CD4-positive, alpha-beta memory T cell (primary cell): ENCODE measurements at regions not wholly inside any gene's neighbourhood (a gene's known extent, or its start where the extent isn't known, plus 50 kb on each side); places are given as distances from the start of the nearest gene placed in this dataset.
"Not testable (repeated sequence)": the region's sequence is repeated elsewhere in the genome, so short reads cannot be mapped to it uniquely, and the experiment has no call there.

Experiments
- CTCF ChIA-PET: fragments of 350-600 bp; sonication (Branson Sonifier 250); formaldehyde crosslinking; loops from one replicate; lab custom pipeline; 2021; ENCODE audit warnings: inconsistent platforms; ENCODE audit not compliant: partially characterized antibody; lab: Charles Lee
- POLR2A ChIA-PET: fragments of 350-600 bp; sonication (Branson Sonifier 250); formaldehyde crosslinking; loops from one replicate; lab custom pipeline; 2021; ENCODE audit not compliant: partially characterized antibody; lab: Charles Lee
- DNase-seq, 5 donors: peaks; one replicate each; pipeline versions ENCODE4 v3.0.0 to v3.0.0-alpha.2; 2020 to 2022; ENCODE audit warnings: mixed read lengths in 1 of 5
- H3K27ac ChIP-seq: one replicate; pipeline ENCODE4 v1.7.0; 2013; ENCODE audit warnings: low read depth, low read length
- H3K27me3 ChIP-seq: 2 replicates; pipeline ENCODE4 v1.7.0; 2013; ENCODE audit warnings: mild to moderate bottlenecking, low read length, moderate library complexity; ENCODE audit not compliant: insufficient read depth
- H3K36me3 ChIP-seq: 2 replicates; pipeline ENCODE4 v1.7.0; 2013; ENCODE audit warnings: mild to moderate bottlenecking, low read length, moderate library complexity; ENCODE audit not compliant: insufficient read depth
- H3K4me1 ChIP-seq: 2 replicates; pipeline ENCODE4 v1.7.0; 2013; ENCODE audit warnings: mild to moderate bottlenecking, low read length, moderate library complexity; ENCODE audit not compliant: insufficient read depth
- H3K4me3 ChIP-seq, 2 donors: one replicate each; pipeline ENCODE4 v1.7.0; 2013; ENCODE audit warnings: low read length in 2 of 2, mild to moderate bottlenecking in 1 of 2
- H3K9me3 ChIP-seq, 2 donors: one replicate each; pipeline ENCODE4 v1.7.0; 2013; ENCODE audit warnings: low read length in 2 of 2, control low read depth in 1 of 2; ENCODE audit not compliant: control insufficient read depth in 1 of 2
- H3K27ac Mint-ChIP-seq, 7 donors: one replicate each; pipeline ENCODE4 v1.8.0; 2020 to 2021; ENCODE audit warnings: mixed read lengths in 7 of 7, mild to moderate bottlenecking in 6 of 7, inconsistent platforms in 3 of 7, moderate library complexity in 3 of 7
- H3K27me3 Mint-ChIP-seq, 2 donors: one replicate each; pipeline ENCODE4 v1.8.0; 2020 to 2021; ENCODE audit warnings: mixed read lengths in 2 of 2
- H3K36me3 Mint-ChIP-seq, 2 donors: one replicate each; pipeline ENCODE4 v1.8.0; 2020 to 2021; ENCODE audit warnings: mixed read lengths in 2 of 2, inconsistent platforms in 1 of 2, mild to moderate bottlenecking in 1 of 2
- H3K4me1 Mint-ChIP-seq, 4 donors: one replicate each; pipeline ENCODE4 v1.8.0; 2020 to 2021; ENCODE audit warnings: mixed read lengths in 4 of 4, mild to moderate bottlenecking in 1 of 4
- H3K4me3 Mint-ChIP-seq, 8 donors: one replicate each; pipeline ENCODE4 v1.8.0; 2020 to 2021; ENCODE audit warnings: mixed read lengths in 8 of 8, mild to moderate bottlenecking in 7 of 8, moderate library complexity in 6 of 8, inconsistent platforms in 3 of 8
- H3K9me3 Mint-ChIP-seq, 8 donors: one replicate each; pipeline ENCODE4 v1.8.0; 2020 to 2021; ENCODE audit warnings: mixed read lengths in 8 of 8, mild to moderate bottlenecking in 5 of 8, inconsistent platforms in 3 of 8, moderate library complexity in 1 of 8
- intact Hi-C: fragments of 100-400 bp; cut with micrococcal nuclease; formaldehyde crosslinking; loops from one replicate; pipeline ENCODE4 v1.15.1; 2023

DNA sequence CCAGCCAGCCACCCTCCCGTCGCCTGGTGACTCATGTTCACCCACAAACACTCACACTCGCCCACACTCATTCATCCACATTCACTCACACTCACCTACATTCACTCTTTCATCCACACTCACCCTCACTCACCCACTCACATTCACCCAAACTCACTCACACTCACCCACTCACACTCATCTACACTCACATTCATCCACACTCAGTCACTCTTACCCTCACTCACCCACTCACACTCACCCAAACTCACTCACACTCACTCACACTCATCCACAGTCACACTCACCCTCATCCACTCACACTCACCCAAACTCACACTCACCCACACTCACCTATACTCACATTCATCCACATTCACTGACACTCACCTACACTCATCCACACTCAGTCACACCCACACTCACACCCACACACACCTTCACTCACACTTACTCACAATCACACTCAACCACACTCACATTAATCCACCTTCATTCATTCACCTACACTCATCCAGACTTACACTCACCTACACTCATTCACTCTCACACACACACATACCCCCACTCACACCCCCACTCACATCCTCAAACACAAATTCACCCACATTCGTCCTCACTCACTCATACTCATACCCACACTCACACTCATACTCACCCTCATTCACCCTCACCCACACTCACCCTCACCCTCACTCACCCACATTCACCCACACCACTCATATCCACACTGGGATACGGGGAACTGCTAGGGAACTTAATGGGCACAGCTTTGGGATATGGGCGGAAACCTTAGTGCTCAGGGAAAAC, 2221.6 kb upstream of the AGA start:
- H3K4me1 ChIP-seq = no peaks in the 10 kb centered on the region
- DNase-seq = peak in 1 of 5 donors; percentile 7
- no peak overlapping the region for H3K4me3 ChIP-seq
- no peak overlapping the region for H3K27ac ChIP-seq
- H3K36me3 Mint-ChIP-seq = no peaks in the 10 kb centered on the region
- no peaks in the 10 kb centered on the region for H3K27me3 Mint-ChIP-seq
- no peaks in the 10 kb centered on the region for H3K36me3 ChIP-seq
- H3K27ac Mint-ChIP-seq = no peak overlapping the region
- H3K9me3 ChIP-seq = peaks cover 0 to 8% of the 10 kb centered on the region in 2 donors
- H3K9me3 Mint-ChIP-seq = peaks cover 4 to 26% (median 15%) of the 10 kb centered on the region in 8 donors
- H3K27me3 ChIP-seq = no peaks in the 10 kb centered on the region
- CTCF ChIA-PET = no interaction called here
- no peaks in the 10 kb centered on the region for H3K4me1 Mint-ChIP-seq
- POLR2A ChIA-PET = no interaction called here
- H3K4me3 Mint-ChIP-seq = peak overlapping the region in 1 of 8 donors; percentile 42
- intact Hi-C loops = no loop called here

DNA sequence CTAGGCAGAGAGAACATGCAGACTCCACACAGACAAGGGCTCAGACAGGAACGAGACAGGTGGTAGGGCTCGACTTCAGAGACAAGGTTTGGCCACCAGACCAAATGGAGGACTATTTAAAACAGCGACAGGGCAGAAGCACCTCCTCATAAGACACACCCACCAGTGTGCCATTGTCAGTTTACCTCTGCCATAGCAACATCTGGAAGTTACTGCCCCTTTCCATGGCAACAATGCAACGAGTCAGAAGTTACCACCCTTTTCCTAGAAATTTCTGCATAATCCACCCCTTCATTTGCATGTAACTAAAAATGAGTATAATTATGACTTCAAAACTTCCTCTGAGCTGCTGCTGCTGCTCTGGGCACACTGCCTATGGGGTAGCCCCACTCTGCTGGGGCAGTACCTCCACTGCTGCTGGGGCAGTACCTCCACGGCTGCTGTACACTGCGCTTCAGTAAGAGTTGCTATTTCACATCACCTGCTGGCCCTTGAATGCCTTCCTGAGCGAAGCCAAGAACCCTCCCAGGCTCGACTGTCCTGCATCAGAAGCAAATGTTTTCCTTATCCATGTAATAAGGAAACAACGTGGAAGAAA, 2222.3 kb upstream of the AGA start:
- H3K27ac Mint-ChIP-seq = peak overlapping the region in 1 of 7 donors; percentile 72
- POLR2A ChIA-PET = no interaction called here
- no peaks in the 10 kb centered on the region for H3K36me3 Mint-ChIP-seq
- Histone ChIP-seq H3K27me3 (no peaks in the 10 kb centered on the region), H3K4me3 (no peak overlapping the region), H3K4me1 (no peaks in the 10 kb centered on the region), H3K36me3 (no peaks in the 10 kb centered on the region), H3K27ac (no peak overlapping the region), H3K9me3 (peaks cover 0 to 8% of the 10 kb centered on the region in 2 donors)
- CTCF ChIA-PET = no interaction called here
- no peaks in the 10 kb centered on the region for H3K4me1 Mint-ChIP-seq
- H3K4me3 Mint-ChIP-seq = peak overlapping the region in 1 of 8 donors; percentile 42
- peaks cover 4 to 26% (median 16%) of the 10 kb centered on the region in 8 donors for H3K9me3 Mint-ChIP-seq
- intact Hi-C loops = no loop called here
- DNase-seq = no peak
- H3K27me3 Mint-ChIP-seq = no peaks in the 10 kb centered on the region

DNA sequence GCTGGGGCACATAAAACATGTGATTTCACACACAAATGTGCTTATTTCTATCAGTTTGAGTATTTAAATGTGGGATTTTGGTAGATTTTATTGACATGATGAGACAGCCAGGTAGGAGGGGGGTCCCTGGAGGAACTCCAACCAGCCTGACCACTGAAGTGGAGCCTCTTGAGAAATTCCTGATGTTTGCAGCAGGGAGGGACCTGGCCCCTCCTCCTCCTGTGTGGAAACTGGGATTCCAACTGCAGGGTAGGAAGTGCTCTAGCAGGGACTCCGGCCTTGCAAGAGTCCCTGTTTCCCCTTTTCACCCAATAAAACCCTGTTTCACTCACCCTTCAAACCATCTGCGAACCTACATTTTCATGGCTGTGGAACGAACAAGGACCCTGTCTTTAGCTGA, 2224.0 kb upstream of the AGA start:
- Histone ChIP-seq H3K36me3 (no peaks in the 10 kb centered on the region), H3K4me1 (no peaks in the 10 kb centered on the region), H3K27ac (no peak overlapping the region), H3K9me3 (no peaks in the 10 kb centered on the region), H3K27me3 (no peaks in the 10 kb centered on the region), H3K4me3 (no peak overlapping the region)
- POLR2A ChIA-PET = no interaction called here
- Mint-ChIP-seq H3K4me1 (no peaks in the 10 kb centered on the region), H3K27ac (no peak overlapping the region), H3K4me3 (no peak overlapping the region), H3K36me3 (no peaks in the 10 kb centered on the region), H3K9me3 (peaks cover 4 to 24% (median 16%) of the 10 kb centered on the region in 8 donors), H3K27me3 (no peaks in the 10 kb centered on the region)
- CTCF ChIA-PET = no interaction called here
- DNase-seq = no peak
- intact Hi-C loops = no loop called here

DNA sequence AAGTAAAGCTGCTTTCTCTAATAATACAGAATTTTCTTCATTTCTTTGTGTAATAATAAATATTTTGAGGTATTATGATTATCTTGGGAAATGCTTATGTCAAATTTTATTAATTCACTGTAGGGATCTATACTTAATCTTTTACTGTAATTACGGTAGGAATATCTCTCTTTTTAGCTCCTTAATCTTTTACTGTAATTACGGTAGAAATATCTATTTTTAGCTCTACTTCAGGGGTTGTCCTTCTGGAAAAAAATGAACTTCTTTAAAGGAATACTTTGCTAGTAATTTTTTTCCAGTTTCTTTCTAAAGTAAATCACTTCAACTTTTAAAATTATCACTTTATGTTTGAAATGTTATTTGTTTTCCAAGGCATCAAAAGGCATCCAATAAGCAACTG, 2229.4 kb upstream of the AGA start:
- Mint-ChIP-seq H3K4me3 (no peak overlapping the region), H3K4me1 (no peaks in the 10 kb centered on the region), H3K27me3 (no peaks in the 10 kb centered on the region), H3K36me3 (no peaks in the 10 kb centered on the region), H3K27ac (no peak overlapping the region), H3K9me3 (peaks cover 0 to 28% (median 8%) of the 10 kb centered on the region in 8 donors)
- Histone ChIP-seq H3K4me1 (no peaks in the 10 kb centered on the region), H3K4me3 (no peak overlapping the region), H3K36me3 (no peaks in the 10 kb centered on the region), H3K27me3 (no peaks in the 10 kb centered on the region), H3K27ac (no peak overlapping the region), H3K9me3 (no peaks in the 10 kb centered on the region)
- CTCF ChIA-PET = no interaction called here
- POLR2A ChIA-PET = no interaction called here
- intact Hi-C loops = no loop called here
- no peak for DNase-seq

DNA sequence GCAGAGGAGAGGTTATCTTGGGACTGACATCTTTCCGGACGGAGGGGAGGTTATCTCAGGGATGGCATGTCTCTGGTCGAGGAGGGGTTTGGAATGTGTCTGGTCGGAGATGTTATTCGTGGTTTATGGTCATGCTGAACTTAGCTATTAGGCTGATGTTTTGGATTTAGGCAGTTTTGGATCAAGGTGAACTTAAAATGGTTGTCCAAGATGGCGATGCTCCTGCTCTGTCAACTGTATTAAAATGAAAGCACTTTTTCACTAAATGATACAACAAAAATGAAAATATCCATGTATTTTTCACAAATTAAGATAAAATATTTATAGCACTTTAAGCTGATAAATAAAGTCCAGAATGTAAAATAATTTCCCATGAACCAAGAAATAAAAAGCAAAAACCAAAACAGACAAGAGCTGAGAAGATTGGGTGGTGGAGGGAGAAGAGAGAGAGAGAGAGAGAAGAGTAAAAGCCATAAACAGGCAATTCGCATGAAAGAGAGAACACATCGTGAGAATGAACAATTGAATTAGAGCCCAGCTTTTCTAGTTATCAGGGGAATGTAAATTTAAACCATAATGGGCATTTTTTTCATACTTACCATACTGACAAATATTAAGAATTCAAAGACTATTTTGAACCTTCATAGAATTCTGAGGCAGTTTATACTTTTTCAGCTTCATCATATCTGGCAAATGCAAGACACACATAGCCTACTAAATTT, 2236.0 kb upstream of the AGA start:
- Histone ChIP-seq H3K4me1 (no peaks in the 10 kb centered on the region), H3K27ac (no peak overlapping the region), H3K27me3 (no peaks in the 10 kb centered on the region), H3K4me3 (no peak overlapping the region), H3K9me3 (no peaks in the 10 kb centered on the region), H3K36me3 (no peaks in the 10 kb centered on the region)
- no peak for DNase-seq
- H3K9me3 Mint-ChIP-seq = peaks cover 2 to 46% (median 12%) of the 10 kb centered on the region in 8 donors
- H3K27me3 Mint-ChIP-seq = no peaks in the 10 kb centered on the region
- H3K4me1 Mint-ChIP-seq = no peaks in the 10 kb centered on the region
- H3K4me3 Mint-ChIP-seq = no peak overlapping the region
- no peak overlapping the region for H3K27ac Mint-ChIP-seq
- intact Hi-C loops = no loop called here
- H3K36me3 Mint-ChIP-seq = no peaks in the 10 kb centered on the region
- ChIA-PET POLR2A (no interaction called here), CTCF (no interaction called here)

DNA sequence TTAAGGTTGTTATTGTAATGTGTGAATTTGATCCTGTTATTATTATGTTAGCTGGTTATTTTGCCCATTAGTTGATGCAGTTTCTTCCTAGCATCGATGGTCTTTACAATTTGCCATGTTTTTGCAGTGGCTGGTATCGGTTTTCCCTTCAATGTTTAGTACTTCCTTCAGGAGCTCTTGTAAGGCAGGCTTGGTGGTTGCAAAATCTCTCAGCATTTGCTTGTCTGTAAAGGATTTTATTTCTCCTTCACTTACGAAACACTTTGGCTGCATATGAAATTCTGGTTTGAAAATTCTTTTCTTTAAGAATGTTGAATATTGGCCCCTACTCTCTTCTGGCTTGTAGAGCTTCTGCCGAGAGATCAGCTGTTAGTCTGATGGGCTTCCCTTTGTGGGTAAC, 2241.4 kb upstream of the AGA start:
- H3K27me3 ChIP-seq, H3K4me3 ChIP-seq, POLR2A ChIA-PET, CTCF ChIA-PET, H3K9me3 ChIP-seq, H3K27ac ChIP-seq, H3K27ac Mint-ChIP-seq, H3K4me1 Mint-ChIP-seq, H3K27me3 Mint-ChIP-seq, H3K36me3 Mint-ChIP-seq, H3K4me3 Mint-ChIP-seq, intact Hi-C loops, H3K36me3 ChIP-seq, DNase-seq, H3K4me1 ChIP-seq: not testable (repeated sequence)
- H3K9me3 Mint-ChIP-seq = peaks cover 0 to 24% (median 7%) of the 10 kb centered on the region in 8 donors

DNA sequence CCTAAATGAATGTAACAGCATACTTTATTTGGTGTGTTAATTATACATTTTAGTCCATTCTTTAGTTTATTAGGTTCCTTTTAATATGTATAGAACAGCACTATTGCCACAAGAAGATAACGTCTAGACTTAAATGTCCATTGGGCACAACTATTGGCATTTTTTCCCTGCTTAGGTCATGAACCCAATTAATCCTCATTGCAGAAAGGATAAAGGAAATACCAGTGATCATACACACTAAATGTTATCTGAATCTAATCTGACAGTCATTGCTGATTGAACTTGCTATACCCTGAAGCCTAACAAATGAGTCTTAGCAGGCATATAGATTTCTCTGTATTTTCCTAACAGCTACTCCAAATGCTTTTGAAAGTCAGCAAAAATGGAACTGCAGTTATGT, 2250.0 kb upstream of the AGA start:
- no peak for DNase-seq
- Mint-ChIP-seq H3K9me3 (peaks cover 0 to 8% (median 4%) of the 10 kb centered on the region in 8 donors), H3K4me3 (no peak overlapping the region), H3K4me1 (no peaks in the 10 kb centered on the region), H3K36me3 (no peaks in the 10 kb centered on the region), H3K27ac (no peak overlapping the region), H3K27me3 (peaks cover 0 to 1% of the 10 kb centered on the region in 2 donors)
- Histone ChIP-seq H3K4me3 (no peak overlapping the region), H3K4me1 (no peaks in the 10 kb centered on the region), H3K27ac (no peak overlapping the region), H3K36me3 (no peaks in the 10 kb centered on the region), H3K9me3 (peaks cover 0 to 3% of the 10 kb centered on the region in 2 donors), H3K27me3 (no peaks in the 10 kb centered on the region)
- intact Hi-C loops = no loop called here
- POLR2A ChIA-PET = no interaction called here
- CTCF ChIA-PET = no interaction called here
